ENCODE measurements at regions not wholly inside any gene's neighbourhood (a gene's known extent, or its start where the extent isn't known, plus 50 kb on each side); places are given as distances from the start of the nearest gene placed in this dataset.

DNA sequence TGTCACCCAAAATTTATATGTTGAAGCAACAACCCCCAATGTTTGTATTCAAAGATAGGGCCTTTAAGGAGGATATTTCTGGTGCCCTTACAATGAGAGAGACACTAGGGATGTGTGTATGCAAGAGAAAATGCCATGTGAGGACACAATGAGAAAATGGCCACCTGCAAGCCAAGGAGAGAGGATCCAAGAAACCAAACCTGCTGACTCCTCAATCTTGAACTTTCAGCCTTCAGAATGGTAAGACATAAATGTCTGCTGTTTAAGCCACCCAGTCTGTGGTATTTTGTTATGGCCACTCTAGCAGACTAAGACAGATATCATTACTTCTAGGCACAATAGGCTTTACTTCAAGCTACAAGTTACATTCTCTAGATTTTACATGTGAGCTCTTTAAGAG, 1145.1 kb upstream of the MAP3K7 start:
- Histone ChIP-seq H3K9ac (ENCODE audit: low read depth, low read length) (no peak overlapping the region), H3K27me3 (ENCODE audit: insufficient read depth, low read length) (no peaks in the 10 kb centered on the region), H3K9me3 (ENCODE audit: insufficient read depth, low read depth, low read length) (no peaks in the 10 kb centered on the region), H3K4me3 (ENCODE audit: low read length) (no peak overlapping the region), H3K36me3 (ENCODE audit: insufficient read depth, low read depth, low read length) (no peaks in the 10 kb centered on the region), H3K27ac (ENCODE audit: low read length) (no peak overlapping the region), H3K4me1 (ENCODE audit: insufficient read depth, low read length) (no peaks in the 10 kb centered on the region)

GRCh38 chr6:91730710-91731109, 1143.8 kb upstream of the MAP3K7 start:
- Histone ChIP-seq H3K27me3 (ENCODE audit: insufficient read depth, low read length) (no peaks in the 10 kb centered on the region), H3K9ac (ENCODE audit: low read depth, low read length) (no peak overlapping the region), H3K9me3 (ENCODE audit: insufficient read depth, low read depth, low read length) (no peaks in the 10 kb centered on the region), H3K36me3 (ENCODE audit: insufficient read depth, low read depth, low read length) (no peaks in the 10 kb centered on the region), H3K4me1 (ENCODE audit: insufficient read depth, low read length) (no peaks in the 10 kb centered on the region), H3K27ac (ENCODE audit: low read length) (no peak overlapping the region), H3K4me3 (ENCODE audit: low read length) (no peak overlapping the region)

DNA sequence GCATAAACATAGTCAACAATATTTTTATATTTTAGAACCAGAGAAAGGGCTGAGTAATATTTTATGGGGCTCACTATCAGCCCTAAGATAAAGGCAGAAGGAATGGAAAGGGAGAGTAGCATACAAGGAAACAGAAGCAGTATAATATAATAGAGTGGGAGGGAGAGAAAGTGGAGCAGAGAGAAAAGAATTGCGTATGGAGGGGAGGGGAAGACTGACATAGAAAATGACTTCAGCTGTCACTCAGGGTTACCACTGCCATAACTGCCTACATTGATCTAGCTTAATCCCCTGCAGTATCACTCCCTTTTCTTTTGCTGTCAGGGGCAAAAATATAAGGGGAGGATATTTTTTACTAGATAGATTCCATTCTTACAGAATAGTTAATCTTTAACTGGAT, 1133.5 kb upstream of the MAP3K7 start:
- H3K4me1 ChIP-seq (ENCODE audit: insufficient read depth, low read length) = no peaks in the 10 kb centered on the region
- no peak overlapping the region for H3K27ac ChIP-seq (ENCODE audit: low read length)
- no peaks in the 10 kb centered on the region for H3K36me3 ChIP-seq (ENCODE audit: insufficient read depth, low read depth, low read length)
- H3K4me3 ChIP-seq (ENCODE audit: low read length) = no peak overlapping the region
- no peaks in the 10 kb centered on the region for H3K9me3 ChIP-seq (ENCODE audit: insufficient read depth, low read depth, low read length)
- H3K9ac ChIP-seq (ENCODE audit: low read depth, low read length) = no peak overlapping the region
- no peaks in the 10 kb centered on the region for H3K27me3 ChIP-seq (ENCODE audit: insufficient read depth, low read length)

DNA sequence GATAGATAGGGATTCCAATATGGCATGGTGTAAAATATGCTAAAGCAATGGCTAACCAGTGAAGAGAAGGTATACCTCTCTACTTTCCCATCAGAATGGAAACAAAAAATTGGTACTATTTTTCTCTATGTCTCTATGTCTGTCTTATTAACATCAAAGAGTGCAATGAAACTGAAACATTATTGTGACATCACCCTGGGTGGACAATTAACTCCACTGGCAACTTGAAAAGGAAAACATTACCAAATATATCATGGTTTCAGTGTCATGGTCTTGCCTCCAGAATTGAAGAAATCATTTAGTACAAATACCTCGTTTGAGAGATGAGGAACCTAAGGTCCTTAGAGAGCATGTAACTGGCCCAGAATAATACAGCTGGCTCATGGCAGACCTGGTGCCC, 1132.5 kb upstream of the MAP3K7 start:
- no peaks in the 10 kb centered on the region for H3K4me1 ChIP-seq (ENCODE audit: insufficient read depth, low read length)
- H3K9me3 ChIP-seq (ENCODE audit: insufficient read depth, low read depth, low read length) = no peaks in the 10 kb centered on the region
- no peaks in the 10 kb centered on the region for H3K27me3 ChIP-seq (ENCODE audit: insufficient read depth, low read length)
- no peak overlapping the region for H3K4me3 ChIP-seq (ENCODE audit: low read length)
- no peak overlapping the region for H3K9ac ChIP-seq (ENCODE audit: low read depth, low read length)
- H3K36me3 ChIP-seq (ENCODE audit: insufficient read depth, low read depth, low read length) = no peaks in the 10 kb centered on the region
- no peak overlapping the region for H3K27ac ChIP-seq (ENCODE audit: low read length)

- Histone ChIP-seq H3K9ac (ENCODE audit: low read depth, low read length) (no peak overlapping the region), H3K27me3 (ENCODE audit: insufficient read depth, low read length) (no peaks in the 10 kb centered on the region), H3K36me3 (ENCODE audit: insufficient read depth, low read depth, low read length) (no peaks in the 10 kb centered on the region), H3K27ac (ENCODE audit: low read length) (no peak overlapping the region), H3K4me1 (ENCODE audit: insufficient read depth, low read length) (no peaks in the 10 kb centered on the region), H3K4me3 (ENCODE audit: low read length) (no peak overlapping the region), H3K9me3 (ENCODE audit: insufficient read depth, low read depth, low read length) (no peaks in the 10 kb centered on the region)
Measured at GRCh38 chr6:91718198-91718597, 1131.3 kb upstream of the MAP3K7 start.

- H3K27ac ChIP-seq (ENCODE audit: low read length) = no peak overlapping the region
- no peaks in the 10 kb centered on the region for H3K36me3 ChIP-seq (ENCODE audit: insufficient read depth, low read depth, low read length)
- H3K27me3 ChIP-seq (ENCODE audit: insufficient read depth, low read length) = no peaks in the 10 kb centered on the region
- H3K4me1 ChIP-seq (ENCODE audit: insufficient read depth, low read length) = no peaks in the 10 kb centered on the region
- no peak overlapping the region for H3K9ac ChIP-seq (ENCODE audit: low read depth, low read length)
- no peak overlapping the region for H3K4me3 ChIP-seq (ENCODE audit: low read length)
- no peaks in the 10 kb centered on the region for H3K9me3 ChIP-seq (ENCODE audit: insufficient read depth, low read depth, low read length)
Measured at GRCh38 chr6:91717094-91717493, 1130.2 kb upstream of the MAP3K7 start.

- H3K27me3 ChIP-seq (ENCODE audit: insufficient read depth, low read length) = no peaks in the 10 kb centered on the region
- no peak overlapping the region for H3K4me3 ChIP-seq (ENCODE audit: low read length)
- no peak overlapping the region for H3K9ac ChIP-seq (ENCODE audit: low read depth, low read length)
- H3K4me1 ChIP-seq (ENCODE audit: insufficient read depth, low read length) = no peaks in the 10 kb centered on the region
- no peaks in the 10 kb centered on the region for H3K9me3 ChIP-seq (ENCODE audit: insufficient read depth, low read depth, low read length)
- no peak overlapping the region for H3K27ac ChIP-seq (ENCODE audit: low read length)
- no peaks in the 10 kb centered on the region for H3K36me3 ChIP-seq (ENCODE audit: insufficient read depth, low read depth, low read length)
Measured at GRCh38 chr6:91716361-91716760, 1129.5 kb upstream of the MAP3K7 start.

DNA sequence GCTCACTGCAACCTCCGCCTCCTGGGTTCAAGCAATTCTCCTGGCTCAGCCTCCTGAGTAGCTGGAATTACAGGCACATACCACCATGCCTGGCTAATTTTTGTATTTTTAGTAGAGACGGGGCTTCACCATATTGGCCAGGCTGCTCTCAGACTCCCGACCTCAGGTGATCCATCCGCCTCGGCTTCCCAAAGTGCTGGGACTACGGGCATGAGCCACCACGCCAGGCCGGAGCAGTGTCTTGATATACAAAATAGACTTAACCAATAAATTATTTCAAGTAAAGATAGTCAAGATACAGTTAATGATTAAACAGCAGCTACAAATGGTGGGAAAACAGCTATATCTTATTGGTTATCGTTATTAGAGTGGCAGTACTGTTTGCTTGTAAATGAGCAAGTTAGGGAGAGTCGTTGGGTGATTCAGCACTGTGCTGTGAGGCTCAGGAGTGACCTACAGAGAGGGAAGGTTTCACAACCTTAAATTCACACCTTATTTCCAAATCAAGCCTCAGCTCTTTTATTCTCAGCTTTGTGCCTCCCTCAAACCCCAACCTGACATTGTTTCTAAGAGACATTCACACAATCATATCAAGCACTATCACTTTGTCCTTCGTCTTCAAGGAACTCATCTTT, 1128.4 kb upstream of the MAP3K7 start:
- Histone ChIP-seq H3K27ac (ENCODE audit: low read length) (no peak overlapping the region), H3K36me3 (ENCODE audit: insufficient read depth, low read depth, low read length) (no peaks in the 10 kb centered on the region), H3K9ac (ENCODE audit: low read depth, low read length) (no peak overlapping the region), H3K4me3 (ENCODE audit: low read length) (no peak overlapping the region), H3K9me3 (ENCODE audit: insufficient read depth, low read depth, low read length) (no peaks in the 10 kb centered on the region), H3K27me3 (ENCODE audit: insufficient read depth, low read length) (no peaks in the 10 kb centered on the region), H3K4me1 (ENCODE audit: insufficient read depth, low read length) (no peaks in the 10 kb centered on the region)

GRCh38 chr6:91713911-91714310, 1127.0 kb upstream of the MAP3K7 start:
- Histone ChIP-seq H3K9ac (ENCODE audit: low read depth, low read length) (no peak overlapping the region), H3K4me1 (ENCODE audit: insufficient read depth, low read length) (no peaks in the 10 kb centered on the region), H3K4me3 (ENCODE audit: low read length) (no peak overlapping the region), H3K27me3 (ENCODE audit: insufficient read depth, low read length) (no peaks in the 10 kb centered on the region), H3K36me3 (ENCODE audit: insufficient read depth, low read depth, low read length) (no peaks in the 10 kb centered on the region), H3K27ac (ENCODE audit: low read length) (no peak overlapping the region), H3K9me3 (ENCODE audit: insufficient read depth, low read depth, low read length) (no peaks in the 10 kb centered on the region)

GRCh38 chr6:91711518-91711917, 1124.6 kb upstream of the MAP3K7 start:
- H3K36me3 ChIP-seq (ENCODE audit: insufficient read depth, low read depth, low read length) = no peaks in the 10 kb centered on the region
- no peak overlapping the region for H3K4me3 ChIP-seq (ENCODE audit: low read length)
- no peak overlapping the region for H3K9ac ChIP-seq (ENCODE audit: low read depth, low read length)
- no peaks in the 10 kb centered on the region for H3K27me3 ChIP-seq (ENCODE audit: insufficient read depth, low read length)
- no peaks in the 10 kb centered on the region for H3K9me3 ChIP-seq (ENCODE audit: insufficient read depth, low read depth, low read length)
- no peaks in the 10 kb centered on the region for H3K4me1 ChIP-seq (ENCODE audit: insufficient read depth, low read length)
- no peak overlapping the region for H3K27ac ChIP-seq (ENCODE audit: low read length)

DNA sequence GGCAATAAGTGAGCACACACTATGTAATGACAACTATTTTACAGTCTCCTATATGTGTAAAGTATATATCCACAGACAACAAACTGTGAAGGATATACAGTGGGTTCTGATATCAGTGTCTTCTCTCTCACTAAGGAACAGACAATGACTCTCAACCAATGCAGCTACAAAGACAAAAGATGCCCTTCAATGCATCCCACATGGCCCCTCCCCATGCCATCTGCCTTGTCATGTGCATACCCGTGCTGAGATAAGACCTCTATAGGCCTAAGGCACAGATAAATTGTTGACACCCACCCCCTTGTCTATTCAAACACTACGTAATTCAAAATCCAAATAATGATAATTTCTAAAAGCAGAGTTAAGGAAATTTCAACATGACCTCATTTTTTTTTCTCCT, 1123.5 kb upstream of the MAP3K7 start:
- no peak overlapping the region for H3K9ac ChIP-seq (ENCODE audit: low read depth, low read length)

DNA sequence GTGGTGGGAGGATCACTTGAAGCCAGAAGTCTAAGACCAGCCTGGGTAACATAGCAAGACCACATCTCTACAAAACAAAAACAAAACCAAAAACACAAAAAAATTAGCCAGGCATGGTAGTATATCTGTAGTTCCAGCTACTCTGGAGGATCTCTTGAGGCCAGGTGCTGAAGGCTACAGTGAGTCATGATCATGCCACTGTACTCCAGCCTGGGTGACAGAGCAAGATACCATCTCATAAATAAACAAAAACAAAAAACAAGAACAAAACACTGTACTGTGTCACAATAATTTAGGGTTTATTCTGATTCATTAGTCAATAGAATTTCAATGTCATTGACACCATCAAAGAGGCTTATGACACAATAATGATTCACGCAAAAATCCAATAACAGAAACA, 1121.7 kb upstream of the MAP3K7 start:
- Histone ChIP-seq H3K4me3 (ENCODE audit: low read length) (no peak overlapping the region), H3K9ac (ENCODE audit: low read depth, low read length) (no peak overlapping the region), H3K27me3 (ENCODE audit: insufficient read depth, low read length) (no peaks in the 10 kb centered on the region), H3K27ac (ENCODE audit: low read length) (no peak overlapping the region), H3K36me3 (ENCODE audit: insufficient read depth, low read depth, low read length) (no peaks in the 10 kb centered on the region), H3K4me1 (ENCODE audit: insufficient read depth, low read length) (no peaks in the 10 kb centered on the region), H3K9me3 (ENCODE audit: insufficient read depth, low read depth, low read length) (no peaks in the 10 kb centered on the region)

More for the DNA sequence above, 1123.5 kb upstream of the MAP3K7 start:
- Histone ChIP-seq H3K4me3 (ENCODE audit: low read length) (no peak overlapping the region), H3K27ac (ENCODE audit: low read length) (no peak overlapping the region), H3K36me3 (ENCODE audit: insufficient read depth, low read depth, low read length) (no peaks in the 10 kb centered on the region), H3K9me3 (ENCODE audit: insufficient read depth, low read depth, low read length) (no peaks in the 10 kb centered on the region), H3K4me1 (ENCODE audit: insufficient read depth, low read length) (no peaks in the 10 kb centered on the region), H3K27me3 (ENCODE audit: insufficient read depth, low read length) (no peaks in the 10 kb centered on the region)
